ENCODE measurements at regions not wholly inside any gene's neighbourhood (a gene's known extent, or its start where the extent isn't known, plus 50 kb on each side); places are given as distances from the start of the nearest gene placed in this dataset.
"Not testable (repeated sequence)": the region's sequence is repeated elsewhere in the genome, so short reads cannot be mapped to it uniquely, and the experiment has no call there.

DNA sequence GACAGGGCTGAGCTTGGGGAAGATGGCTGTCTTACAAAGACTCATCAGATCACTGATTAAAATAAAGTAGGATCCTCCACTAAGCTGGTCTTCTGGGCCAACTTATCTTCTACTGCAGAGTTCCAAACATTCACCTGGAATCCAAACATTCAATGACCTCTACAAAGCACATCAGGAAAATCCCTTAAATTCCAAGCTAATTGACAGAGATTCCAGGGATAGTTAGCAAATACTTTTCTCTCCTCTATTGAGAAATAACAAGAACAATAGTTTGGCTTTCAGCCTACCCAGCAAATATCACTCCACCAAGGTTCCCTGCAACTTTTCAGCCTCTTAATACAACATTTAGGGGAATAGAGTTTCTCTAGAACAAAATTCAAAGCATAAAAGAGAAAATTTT, 140.6 kb upstream of the LIFR start:
- no peaks in the 10 kb centered on the region for H3F3A ChIP-seq (ENCODE audit: low read depth)
- H3K9ac ChIP-seq (ENCODE audit: low read depth, low read length, poor library complexity, severe bottlenecking) = no peak overlapping the region
- H3K79me2 ChIP-seq (ENCODE audit: insufficient read depth, low read length) = no peaks in the 10 kb centered on the region
- no peaks in the 10 kb centered on the region; the same call in 1 of the 2 replicates for H3K9me3 ChIP-seq (ENCODE audit: insufficient read depth, low read depth, low read length)
- no peak overlapping the region for H3K4me3 ChIP-seq (ENCODE audit: low read length, poor library complexity, severe bottlenecking)
- H2AFZ ChIP-seq (ENCODE audit: low read length) = no peak overlapping the region
- H4K20me1 ChIP-seq (ENCODE audit: insufficient read depth, low read length, poor library complexity, severe bottlenecking) = no peaks in the 10 kb centered on the region
- no peaks in the 10 kb centered on the region for H3K4me1 ChIP-seq (ENCODE audit: insufficient read depth, low read length, poor library complexity, severe bottlenecking)
- TF ChIP-seq EZH2phosphoT487 (IDR thresholded peaks at IDR 0.05; ENCODE audit: borderline replicate concordance) = no peak
- TF ChIP-seq, protein P1, sequence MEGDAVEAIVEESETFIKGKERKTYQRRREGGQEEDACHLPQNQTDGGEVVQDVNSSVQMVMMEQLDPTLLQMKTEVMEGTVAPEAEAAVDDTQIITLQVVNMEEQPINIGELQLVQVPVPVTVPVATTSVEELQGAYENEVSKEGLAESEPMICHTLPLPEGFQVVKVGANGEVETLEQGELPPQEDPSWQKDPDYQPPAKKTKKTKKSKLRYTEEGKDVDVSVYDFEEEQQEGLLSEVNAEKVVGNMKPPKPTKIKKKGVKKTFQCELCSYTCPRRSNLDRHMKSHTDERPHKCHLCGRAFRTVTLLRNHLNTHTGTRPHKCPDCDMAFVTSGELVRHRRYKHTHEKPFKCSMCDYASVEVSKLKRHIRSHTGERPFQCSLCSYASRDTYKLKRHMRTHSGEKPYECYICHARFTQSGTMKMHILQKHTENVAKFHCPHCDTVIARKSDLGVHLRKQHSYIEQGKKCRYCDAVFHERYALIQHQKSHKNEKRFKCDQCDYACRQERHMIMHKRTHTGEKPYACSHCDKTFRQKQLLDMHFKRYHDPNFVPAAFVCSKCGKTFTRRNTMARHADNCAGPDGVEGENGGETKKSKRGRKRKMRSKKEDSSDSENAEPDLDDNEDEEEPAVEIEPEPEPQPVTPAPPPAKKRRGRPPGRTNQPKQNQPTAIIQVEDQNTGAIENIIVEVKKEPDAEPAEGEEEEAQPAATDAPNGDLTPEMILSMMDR (conservative IDR thresholded peaks at IDR 0.05; ENCODE audit: low read length) = no peak
- no peaks in the 10 kb centered on the region for H3K27me3 ChIP-seq (ENCODE audit: insufficient read depth, low read length, poor library complexity, severe bottlenecking)
- H3K36me3 ChIP-seq (ENCODE audit: insufficient read depth, low read length) = no peaks in the 10 kb centered on the region
- H3K9me2 ChIP-seq (replicated peaks; ENCODE audit: low read depth, low read length) = 0 out of 2 replicates have a peak, but pooled peaks cover 4% of the 10 kb centered on the region
- no peak overlapping the region for H3K4me2 ChIP-seq (ENCODE audit: low read depth, low read length, poor library complexity, severe bottlenecking)

DNA sequence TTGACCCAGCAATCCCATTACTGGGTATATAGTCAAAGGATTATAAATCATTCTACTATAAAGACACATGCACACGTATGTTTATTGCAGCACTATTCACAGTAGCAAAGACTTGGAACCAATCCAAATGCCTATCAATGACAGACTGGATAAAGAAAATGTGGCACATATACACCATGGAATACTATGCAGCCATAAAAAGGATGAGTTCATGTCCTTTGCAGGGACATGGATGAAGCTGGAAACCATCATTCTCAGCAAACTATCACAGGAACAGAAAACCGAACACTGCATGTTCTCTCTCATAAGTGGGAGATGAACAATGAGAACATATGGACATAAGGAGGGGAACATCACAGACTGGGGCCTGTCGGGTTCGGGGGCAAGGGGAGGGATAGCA, 140.3 kb upstream of the OSMR start:
- H3K4me2 ChIP-seq (ENCODE audit: low read depth, low read length, poor library complexity, severe bottlenecking); H3K4me3 ChIP-seq (ENCODE audit: low read length, poor library complexity, severe bottlenecking); H3K27me3 ChIP-seq (ENCODE audit: insufficient read depth, low read length, poor library complexity, severe bottlenecking); H3K36me3 ChIP-seq (ENCODE audit: insufficient read depth, low read length); H4K20me1 ChIP-seq (ENCODE audit: insufficient read depth, low read length, poor library complexity, severe bottlenecking); H3K9me3 ChIP-seq (ENCODE audit: insufficient read depth, low read depth, low read length); H3K4me1 ChIP-seq (ENCODE audit: insufficient read depth, low read length, poor library complexity, severe bottlenecking); H3K79me2 ChIP-seq (ENCODE audit: insufficient read depth, low read length); H2AFZ ChIP-seq (ENCODE audit: low read length); H3K9ac ChIP-seq (ENCODE audit: low read depth, low read length, poor library complexity, severe bottlenecking); H3K9me2 ChIP-seq (replicated peaks; ENCODE audit: low read depth, low read length); H3F3A ChIP-seq (ENCODE audit: low read depth): not testable (repeated sequence)

DNA sequence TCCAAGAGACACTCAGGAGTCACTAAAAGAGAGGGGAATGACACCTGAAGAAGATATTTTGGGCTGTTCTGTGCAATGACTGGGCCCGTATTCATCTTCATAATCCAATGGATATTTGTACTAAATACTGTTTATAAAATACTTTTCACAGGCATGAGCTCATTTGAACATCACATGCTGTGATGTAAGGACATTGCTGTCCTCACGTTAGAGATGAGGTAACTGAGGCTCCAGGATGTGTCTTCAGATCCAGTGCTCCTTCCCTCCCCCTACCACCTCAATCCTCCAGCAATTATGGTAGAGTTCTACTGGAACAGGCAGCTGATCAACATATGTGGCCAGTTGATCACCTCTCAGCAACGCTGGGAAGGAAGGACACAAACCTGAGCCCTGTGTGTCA, 139.4 kb upstream of the OSMR start:
- Histone ChIP-seq H2AFZ (ENCODE audit: low read length) (no peak overlapping the region), H3K27me3 (ENCODE audit: insufficient read depth, low read length, poor library complexity, severe bottlenecking) (no peaks in the 10 kb centered on the region), H3K4me1 (ENCODE audit: insufficient read depth, low read length, poor library complexity, severe bottlenecking) (no peaks in the 10 kb centered on the region), H4K20me1 (ENCODE audit: insufficient read depth, low read length, poor library complexity, severe bottlenecking) (no peaks in the 10 kb centered on the region), H3K9me3 (ENCODE audit: insufficient read depth, low read depth, low read length) (no peaks in the 10 kb centered on the region), H3K79me2 (ENCODE audit: insufficient read depth, low read length) (no peaks in the 10 kb centered on the region), H3F3A (ENCODE audit: low read depth) (no peaks in the 10 kb centered on the region), H3K36me3 (ENCODE audit: insufficient read depth, low read length) (no peaks in the 10 kb centered on the region), H3K4me2 (ENCODE audit: low read depth, low read length, poor library complexity, severe bottlenecking) (no peak overlapping the region), H3K4me3 (ENCODE audit: low read length, poor library complexity, severe bottlenecking) (no peak overlapping the region), H3K9ac (ENCODE audit: low read depth, low read length, poor library complexity, severe bottlenecking) (no peak overlapping the region), H3K9me2 (replicated peaks; ENCODE audit: low read depth, low read length) (no peaks in the 10 kb centered on the region)
- TF ChIP-seq, protein P1 (conservative IDR thresholded peaks at IDR 0.05; ENCODE audit: low read length) = no peak
- TF ChIP-seq EZH2phosphoT487 (IDR thresholded peaks at IDR 0.05; ENCODE audit: borderline replicate concordance) = no peak

DNA sequence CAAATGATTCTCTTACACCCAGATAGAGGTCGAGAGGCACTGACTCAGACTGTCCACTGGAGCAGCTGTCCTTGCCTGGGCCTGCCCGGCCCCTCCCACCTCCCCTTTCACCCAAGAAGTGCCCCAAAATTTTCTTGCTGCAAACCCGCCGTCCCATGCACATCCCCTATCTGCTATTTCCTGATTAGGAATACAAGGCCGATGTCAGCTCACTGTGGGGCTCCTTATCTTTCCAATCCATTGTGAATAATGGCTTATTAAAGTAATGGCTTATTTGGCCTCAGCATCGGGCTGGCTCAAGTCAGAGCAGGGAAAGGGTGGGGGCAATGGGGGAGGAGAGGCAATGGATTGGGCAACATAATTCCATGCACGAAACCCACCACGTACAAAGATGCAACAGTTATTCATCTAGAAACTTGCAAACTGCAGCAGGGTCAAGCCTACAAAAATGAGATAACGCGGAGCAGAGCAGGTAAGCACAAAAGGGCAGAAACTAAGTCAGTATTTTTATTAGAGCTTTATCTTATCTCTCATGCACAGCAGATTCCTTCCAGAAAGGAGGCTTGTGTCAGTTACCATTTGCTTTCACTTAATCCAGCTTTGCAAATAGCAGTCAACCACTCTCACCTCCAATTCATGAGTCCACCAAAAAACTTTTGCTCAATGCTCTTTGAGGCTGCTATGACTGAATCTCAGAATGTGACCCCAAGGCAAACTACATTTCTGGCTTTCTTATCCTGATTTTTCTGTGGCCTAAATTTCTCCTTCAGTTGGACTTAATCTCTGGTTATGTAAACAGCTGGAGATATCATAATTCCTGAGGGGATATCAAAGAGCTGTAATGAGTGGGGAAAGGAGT, 138.2 kb upstream of the OSMR start:
- Histone ChIP-seq H3K4me1 (ENCODE audit: insufficient read depth, low read length, poor library complexity, severe bottlenecking) (no peaks in the 10 kb centered on the region), H2AFZ (ENCODE audit: low read length) (no peak overlapping the region), H3F3A (ENCODE audit: low read depth) (no peaks in the 10 kb centered on the region), H3K4me2 (ENCODE audit: low read depth, low read length, poor library complexity, severe bottlenecking) (no peak overlapping the region), H4K20me1 (ENCODE audit: insufficient read depth, low read length, poor library complexity, severe bottlenecking) (no peaks in the 10 kb centered on the region), H3K79me2 (ENCODE audit: insufficient read depth, low read length) (no peaks in the 10 kb centered on the region), H3K27me3 (ENCODE audit: insufficient read depth, low read length, poor library complexity, severe bottlenecking) (no peaks in the 10 kb centered on the region), H3K9ac (ENCODE audit: low read depth, low read length, poor library complexity, severe bottlenecking) (no peak overlapping the region), H3K4me3 (ENCODE audit: low read length, poor library complexity, severe bottlenecking) (no peak overlapping the region), H3K9me2 (replicated peaks; ENCODE audit: low read depth, low read length) (no peaks in the 10 kb centered on the region), H3K36me3 (ENCODE audit: insufficient read depth, low read length) (no peaks in the 10 kb centered on the region), H3K9me3 (ENCODE audit: insufficient read depth, low read depth, low read length) (no peaks in the 10 kb centered on the region)
- no peak for TF ChIP-seq EZH2phosphoT487 (IDR thresholded peaks at IDR 0.05; ENCODE audit: borderline replicate concordance)
- TF ChIP-seq, protein P1 (conservative IDR thresholded peaks at IDR 0.05; ENCODE audit: low read length) = no peak
